ENCODE measurements at regions not wholly inside any gene's neighbourhood (a gene's known extent, or its start where the extent isn't known, plus 50 kb on each side); places are given as distances from the start of the nearest gene placed in this dataset.

- 0% methylated on average over 1 of the region's 1 CpG for WGBS (ENCODE audit: low lambda C conversion rate)
- no peak for TF ChIP-seq MEF2A (IDR thresholded peaks at IDR 0.05; ENCODE audit: borderline replicate concordance, low read depth)
- TF ChIP-seq CHD2 (IDR thresholded peaks at IDR 0.05; ENCODE audit: low read length, partially characterized antibody) = no peak
- no peak for TF ChIP-seq TAF1 (IDR thresholded peaks at IDR 0.05; ENCODE audit: borderline replicate concordance, low read depth, low read length)
- TF ChIP-seq RXRA (IDR thresholded peaks at IDR 0.05; ENCODE audit: borderline replicate concordance, low read depth) = no peak
- TF ChIP-seq FOSL2 (IDR thresholded peaks at IDR 0.05; ENCODE audit: borderline replicate concordance, low read depth) = no peak
- no peak for TF ChIP-seq CTCF (IDR thresholded peaks at IDR 0.05)
- TF ChIP-seq TCF12 (IDR thresholded peaks at IDR 0.05) = no peak
- no peak for TF ChIP-seq POLR2AphosphoS5 (IDR thresholded peaks at IDR 0.05; ENCODE audit: low read depth, low read length)
- no peak for TF ChIP-seq GABPA (IDR thresholded peaks at IDR 0.05; ENCODE audit: low read depth)
- TF ChIP-seq RAD21 (IDR thresholded peaks at IDR 0.05; ENCODE audit: low read length) = no peak
- H4K20me1 ChIP-seq (ENCODE audit: insufficient read depth) = no peaks in the 10 kb centered on the region
- H3K4me3 ChIP-seq (ENCODE audit: low read depth in 2 of 2, low read length in 1 of 2) = no peak overlapping the region
- H3K4me1 ChIP-seq (ENCODE audit: control insufficient read depth in 1 of 2, insufficient read depth in 2 of 2, low read depth in 1 of 2, low read length in 1 of 2) = no peaks in the 10 kb centered on the region
- no peak overlapping the region for H3K9ac ChIP-seq
- H3F3A ChIP-seq (replicated peaks; ENCODE audit: insufficient read depth) = no peaks in the 10 kb centered on the region
- H3K27me3 ChIP-seq (ENCODE audit: insufficient read depth) = no peaks in the 10 kb centered on the region
- no peak overlapping the region for H2AFZ ChIP-seq (ENCODE audit: low read depth)
- POLR2A ChIA-PET = no interaction called here
- H3K4me2 ChIP-seq = no peak overlapping the region
- H3K9me2 ChIP-seq = no peaks in the 10 kb centered on the region
- no peaks in the 10 kb centered on the region for H3K79me2 ChIP-seq (ENCODE audit: insufficient read depth)
- CTCF ChIA-PET = no interaction called here
- no peaks in the 10 kb centered on the region for H3K9me3 ChIP-seq
- no peaks in the 10 kb centered on the region for H3K36me3 ChIP-seq (replicated peaks in 1 of 2; ENCODE audit: control insufficient read depth in 1 of 2, insufficient read depth in 2 of 2, low read length in 1 of 2)
- no peak overlapping the region for H3K27ac ChIP-seq (ENCODE audit: low read depth in 2 of 2, low read length in 1 of 2)
- no peak for DNase-seq
These were observed 1112.7 kb downstream of the LRFN5 start for GRCh38 chr14:42719391-42719790.

GRCh38 chr14:42715316-42715715 lies 1108.6 kb downstream of the LRFN5 start:
- POLR2A ChIA-PET = no interaction called here
- no peaks in the 10 kb centered on the region for H3K27me3 ChIP-seq (ENCODE audit: insufficient read depth)
- no peak overlapping the region for H3K27ac ChIP-seq (ENCODE audit: low read depth in 2 of 2, low read length in 1 of 2)

GRCh38 chr14:42710071-42710470 lies 1103.4 kb downstream of the LRFN5 start:
- POLR2A ChIA-PET = no interaction called here
- H3K27me3 ChIP-seq (ENCODE audit: insufficient read depth) = no peaks in the 10 kb centered on the region
- WGBS (ENCODE audit: low lambda C conversion rate) = 6% methylated on average over 4 of the region's 4 CpGs

More at GRCh38 chr14:42715316-42715715, 1108.6 kb downstream of the LRFN5 start:
- no peaks in the 10 kb centered on the region for H3K9me3 ChIP-seq
- no peaks in the 10 kb centered on the region for H3K79me2 ChIP-seq (ENCODE audit: insufficient read depth)
- no peaks in the 10 kb centered on the region for H4K20me1 ChIP-seq (ENCODE audit: insufficient read depth)
- H3K9me2 ChIP-seq = no peaks in the 10 kb centered on the region
- H3K36me3 ChIP-seq (replicated peaks in 1 of 2; ENCODE audit: control insufficient read depth in 1 of 2, insufficient read depth in 2 of 2, low read length in 1 of 2) = no peaks in the 10 kb centered on the region
- WGBS (ENCODE audit: low lambda C conversion rate) = 6% methylated on average over 2 of the region's 2 CpGs
- H3K4me3 ChIP-seq (ENCODE audit: low read depth in 2 of 2, low read length in 1 of 2) = no peak overlapping the region
- no peak for TF ChIP-seq FOXM1 (IDR thresholded peaks at IDR 0.05; ENCODE audit: low read depth)
- no peak for TF ChIP-seq ELF1 (IDR thresholded peaks at IDR 0.05)
- no peak for TF ChIP-seq RCOR1 (IDR thresholded peaks at IDR 0.05; ENCODE audit: low read length)
- no peak for TF ChIP-seq TAF1 (IDR thresholded peaks at IDR 0.05; ENCODE audit: borderline replicate concordance, low read depth, low read length)
- TF ChIP-seq RFX5 (IDR thresholded peaks at IDR 0.05; ENCODE audit: low read length) = no peak
- TF ChIP-seq YY1 (IDR thresholded peaks at IDR 0.05; ENCODE audit: low read depth) = no peak
- H3K4me1 ChIP-seq (ENCODE audit: control insufficient read depth in 1 of 2, insufficient read depth in 2 of 2, low read depth in 1 of 2, low read length in 1 of 2) = no peaks in the 10 kb centered on the region
- no peak overlapping the region for H3K4me2 ChIP-seq
- H2AFZ ChIP-seq (ENCODE audit: low read depth) = no peak overlapping the region
- H3F3A ChIP-seq (replicated peaks; ENCODE audit: insufficient read depth) = no peaks in the 10 kb centered on the region
- DNase-seq = no peak
- CTCF ChIA-PET = no interaction called here
- no peak overlapping the region for H3K9ac ChIP-seq

More at GRCh38 chr14:42710071-42710470, 1103.4 kb downstream of the LRFN5 start:
- no peak overlapping the region for H3K4me3 ChIP-seq (ENCODE audit: low read depth in 2 of 2, low read length in 1 of 2)
- H4K20me1 ChIP-seq (ENCODE audit: insufficient read depth) = no peaks in the 10 kb centered on the region
- H3K79me2 ChIP-seq (ENCODE audit: insufficient read depth) = no peaks in the 10 kb centered on the region
- no peak overlapping the region for H3K9ac ChIP-seq
- H3K27ac ChIP-seq (ENCODE audit: low read depth in 2 of 2, low read length in 1 of 2) = no peak overlapping the region
- no peaks in the 10 kb centered on the region for H3K9me3 ChIP-seq
- H3K4me1 ChIP-seq (ENCODE audit: control insufficient read depth in 1 of 2, insufficient read depth in 2 of 2, low read depth in 1 of 2, low read length in 1 of 2) = no peaks in the 10 kb centered on the region
- H3F3A ChIP-seq (replicated peaks; ENCODE audit: insufficient read depth) = no peaks in the 10 kb centered on the region
- no peak overlapping the region for H3K4me2 ChIP-seq
- H3K36me3 ChIP-seq (replicated peaks in 1 of 2; ENCODE audit: control insufficient read depth in 1 of 2, insufficient read depth in 2 of 2, low read length in 1 of 2) = no peaks in the 10 kb centered on the region
- no peak for DNase-seq
- H3K9me2 ChIP-seq = no peaks in the 10 kb centered on the region
- TF ChIP-seq YY1 (IDR thresholded peaks at IDR 0.05; ENCODE audit: low read depth) (no peak), GATA2 (CRISPR knock-in tag; IDR thresholded peaks at IDR 0.05) (no peak), CTCF (IDR thresholded peaks at IDR 0.05) (no peak), NRF1 (IDR thresholded peaks at IDR 0.05; ENCODE audit: low read depth, low read length) (no peak), RAD21 (IDR thresholded peaks at IDR 0.05; ENCODE audit: low read length) (no peak), FOXM1 (IDR thresholded peaks at IDR 0.05; ENCODE audit: low read depth) (no peak), FOSL2 (IDR thresholded peaks at IDR 0.05; ENCODE audit: borderline replicate concordance, low read depth) (no peak), MAX (IDR thresholded peaks at IDR 0.05; ENCODE audit: low read depth) (no peak), POLR2AphosphoS5 (IDR thresholded peaks at IDR 0.05; ENCODE audit: low read depth, low read length) (no peak), CHD2 (IDR thresholded peaks at IDR 0.05; ENCODE audit: low read length, partially characterized antibody) (no peak), GABPA (IDR thresholded peaks at IDR 0.05; ENCODE audit: low read depth) (no peak), IRF3 (IDR thresholded peaks at IDR 0.05; ENCODE audit: low read depth, low read length) (no peak), JUND (IDR thresholded peaks at IDR 0.05) (no peak), MEF2A (IDR thresholded peaks at IDR 0.05; ENCODE audit: borderline replicate concordance, low read depth) (no peak)
- CTCF ChIA-PET = no interaction called here
- H2AFZ ChIP-seq (ENCODE audit: low read depth) = no peak overlapping the region

Measured in SK-N-SH (cell line).